MCF 10A (cell line): ENCODE measurements at regions not wholly inside any gene's neighbourhood (a gene's known extent, or its start where the extent isn't known, plus 50 kb on each side); places are given as distances from the start of the nearest gene placed in this dataset.

ENCODE experiments used
- BruUV-seq: library from RNA; stranded (reverse); fragments of 400-500 nt; replicated peaks from 2 replicates; lab custom pipeline; 2021; lab: Mats Ljungman, UMichigan
- CTCF ChIA-PET: fragments of 300-600 bp; sonication (Branson Sonifier 250); formaldehyde crosslinking; extraction: SDS; loops from one replicate; lab custom pipeline; 2021; ENCODE audit warnings: antibody characterized with exemption, inconsistent platforms; lab: Yijun Ruan, JAX
- POLR2A ChIA-PET: fragments of 300-600, 350-650 bp; sonication (Branson Sonifier 250); formaldehyde crosslinking; extraction: SDS; loops from one replicate; lab custom pipeline; 2020; ENCODE audit warnings: antibody characterized with exemption, inconsistent platforms; lab: Yijun Ruan, JAX
- DNase-seq: peaks from one replicate; pipeline ENCODE4 v3.0.0-alpha.2; 2018; ENCODE audit not compliant: unreplicated experiment
- H3K27ac Mint-ChIP-seq: one replicate; pipeline ENCODE4 v1.8.0; 2022; ENCODE audit warnings: mild to moderate bottlenecking, low read depth, mixed read lengths; ENCODE audit not compliant: unreplicated experiment
- H3K27me3 Mint-ChIP-seq: one replicate; pipeline ENCODE4 v1.8.0; 2022; ENCODE audit warnings: mixed read lengths; ENCODE audit not compliant: insufficient read depth, unreplicated experiment
- H3K36me3 Mint-ChIP-seq: one replicate; pipeline ENCODE4 v1.8.0; 2022; ENCODE audit warnings: mild to moderate bottlenecking, moderate library complexity, mixed read lengths; ENCODE audit not compliant: insufficient read depth, unreplicated experiment
- H3K4me1 Mint-ChIP-seq: one replicate; pipeline ENCODE4 v1.8.0; 2022; ENCODE audit warnings: mixed read lengths; ENCODE audit not compliant: insufficient read depth, unreplicated experiment
- H3K4me3 Mint-ChIP-seq: one replicate; pipeline ENCODE4 v1.8.0; 2022; ENCODE audit warnings: mild to moderate bottlenecking, moderate library complexity, mixed read lengths; ENCODE audit not compliant: unreplicated experiment
- H3K9me3 Mint-ChIP-seq: one replicate; pipeline ENCODE4 v1.8.0; 2022; ENCODE audit warnings: mixed read lengths; ENCODE audit not compliant: unreplicated experiment
- intact Hi-C: fragments of 100-400 bp; cut with micrococcal nuclease; formaldehyde crosslinking; loops from 2 replicates; pipeline ENCODE4 v1.14.1; 2022
- TF ChIP-seq, protein P1 (sequence below): fragments of 200-600 bp; IDR thresholded peaks from one replicate; pipeline ENCODE4 v1.8.0; 2022; ENCODE audit warnings: antibody characterized with exemption, mild to moderate bottlenecking; ENCODE audit not compliant: unreplicated experiment

- DNase-seq: no peak
- no peak overlapping the region for H3K27ac Mint-ChIP-seq
- H3K27me3 Mint-ChIP-seq: no peaks in the 10 kb centered on the region
- CTCF ChIA-PET: no interaction called here
- POLR2A ChIA-PET: no interaction called here
- TF ChIP-seq, protein P1, sequence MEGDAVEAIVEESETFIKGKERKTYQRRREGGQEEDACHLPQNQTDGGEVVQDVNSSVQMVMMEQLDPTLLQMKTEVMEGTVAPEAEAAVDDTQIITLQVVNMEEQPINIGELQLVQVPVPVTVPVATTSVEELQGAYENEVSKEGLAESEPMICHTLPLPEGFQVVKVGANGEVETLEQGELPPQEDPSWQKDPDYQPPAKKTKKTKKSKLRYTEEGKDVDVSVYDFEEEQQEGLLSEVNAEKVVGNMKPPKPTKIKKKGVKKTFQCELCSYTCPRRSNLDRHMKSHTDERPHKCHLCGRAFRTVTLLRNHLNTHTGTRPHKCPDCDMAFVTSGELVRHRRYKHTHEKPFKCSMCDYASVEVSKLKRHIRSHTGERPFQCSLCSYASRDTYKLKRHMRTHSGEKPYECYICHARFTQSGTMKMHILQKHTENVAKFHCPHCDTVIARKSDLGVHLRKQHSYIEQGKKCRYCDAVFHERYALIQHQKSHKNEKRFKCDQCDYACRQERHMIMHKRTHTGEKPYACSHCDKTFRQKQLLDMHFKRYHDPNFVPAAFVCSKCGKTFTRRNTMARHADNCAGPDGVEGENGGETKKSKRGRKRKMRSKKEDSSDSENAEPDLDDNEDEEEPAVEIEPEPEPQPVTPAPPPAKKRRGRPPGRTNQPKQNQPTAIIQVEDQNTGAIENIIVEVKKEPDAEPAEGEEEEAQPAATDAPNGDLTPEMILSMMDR: no peak
- no peak overlapping the region for H3K4me3 Mint-ChIP-seq
- intact Hi-C loops: no loop called here
- BruUV-seq: no TSS peak
- peaks cover 5% of the 10 kb centered on the region for H3K4me1 Mint-ChIP-seq
- no peaks in the 10 kb centered on the region for H3K36me3 Mint-ChIP-seq
- no peaks in the 10 kb centered on the region for H3K9me3 Mint-ChIP-seq
These were observed 432.3 kb upstream of the HS3ST1 start for GRCh38 chr4:11860996-11861395.

DNA sequence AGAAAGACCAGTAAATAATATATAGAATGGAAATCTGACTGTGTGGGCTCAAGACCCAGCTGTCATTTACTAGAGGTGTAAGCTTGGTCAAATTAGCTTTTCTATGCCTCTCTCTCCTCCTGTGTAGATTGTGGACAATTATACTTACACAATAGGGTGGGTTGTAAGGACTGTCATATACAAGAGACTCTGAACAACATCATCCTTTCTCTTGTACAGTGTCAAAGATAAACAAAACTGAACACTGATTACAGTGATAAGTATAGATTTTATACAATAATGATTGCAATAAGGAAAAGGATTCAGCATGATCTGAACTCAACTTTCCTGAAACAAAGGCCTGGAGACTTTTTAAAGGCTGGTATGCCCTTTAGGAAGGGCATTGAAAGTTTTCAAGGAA lies 429.2 kb upstream of the HS3ST1 start:
- no TSS peak for BruUV-seq
- TF ChIP-seq, protein P1: no peak
- Mint-ChIP-seq H3K27me3 (no peaks in the 10 kb centered on the region), H3K4me1 (peaks cover 6% of the 10 kb centered on the region), H3K9me3 (no peaks in the 10 kb centered on the region), H3K27ac (no peak overlapping the region), H3K4me3 (no peak overlapping the region), H3K36me3 (no peaks in the 10 kb centered on the region)
- ChIA-PET POLR2A (no interaction called here), CTCF (no interaction called here)
- intact Hi-C loops: no loop called here
- DNase-seq: no peak

DNA sequence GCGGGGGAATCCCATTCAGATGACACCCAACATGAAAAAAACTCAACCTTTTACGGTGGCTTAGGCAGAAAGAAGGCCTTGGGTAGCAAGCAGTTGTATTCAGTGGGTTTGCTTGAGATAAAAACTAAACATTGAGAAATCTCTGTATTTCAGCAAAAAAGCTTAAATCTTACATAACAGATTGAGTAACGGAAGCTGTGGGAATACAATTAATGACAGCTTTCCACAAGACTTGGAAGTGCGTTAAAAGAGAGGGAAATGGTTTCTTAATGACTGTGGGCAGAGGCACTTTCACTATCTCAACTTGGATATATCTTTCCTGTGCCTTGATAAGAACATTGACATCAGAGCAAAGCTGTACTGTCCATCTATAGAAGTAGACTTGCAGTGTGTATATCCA lies 418.5 kb upstream of the HS3ST1 start:
- DNase-seq: no peak
- Mint-ChIP-seq H3K4me1 (no peaks in the 10 kb centered on the region), H3K4me3 (no peak overlapping the region), H3K27me3 (no peaks in the 10 kb centered on the region), H3K9me3 (no peaks in the 10 kb centered on the region), H3K36me3 (peaks cover 5% of the 10 kb centered on the region), H3K27ac (no peak overlapping the region)
- intact Hi-C loops: no loop called here
- ChIA-PET POLR2A (interaction anchor here (0.7 kb wide), 1 partner anchor 97 kb away, joined by 3 read pairs; no protein-coding TSS in a partner anchor), CTCF (interaction anchor here (0.6 to 0.9 kb wide), 4 partner anchors 9 to 1103 kb away, joined by 3 to 4 read pairs (median 3); no protein-coding TSS in a partner anchor)
- TF ChIP-seq, protein P1: no peak
- BruUV-seq: no TSS peak

- TF ChIP-seq, protein P1: no peak
- Mint-ChIP-seq H3K9me3 (no peaks in the 10 kb centered on the region), H3K27ac (no peak overlapping the region), H3K4me3 (no peak overlapping the region), H3K4me1 (no peaks in the 10 kb centered on the region), H3K27me3 (no peaks in the 10 kb centered on the region), H3K36me3 (no peaks in the 10 kb centered on the region)
- intact Hi-C loops: no loop called here
- CTCF ChIA-PET: no interaction called here
- no peak for DNase-seq
- no TSS peak for BruUV-seq
- POLR2A ChIA-PET: no interaction called here
These were observed 415.2 kb upstream of the HS3ST1 start for GRCh38 chr4:11843927-11844326.
